CD14-positive monocyte (primary cell): ENCODE measurements at regions not wholly inside any gene's neighbourhood (a gene's known extent, or its start where the extent isn't known, plus 50 kb on each side); places are given as distances from the start of the nearest gene placed in this dataset.

Experiments
- DNase-seq, 3 donors: peaks; one replicate each; pipeline ENCODE4 v3.0.0-alpha.2; 2011 to 2022
- H2AFZ ChIP-seq: 2 replicates; pipeline ENCODE4 v1.6.0; 2012; ENCODE audit warnings: mild to moderate bottlenecking, low read depth, low read length, inconsistent platforms; ENCODE audit not compliant: insufficient read depth, poor library complexity, severe bottlenecking
- H3K27ac ChIP-seq, 2 donors: 1 replicate in 1 of 2; 2 replicates in 1 of 2; pipeline ENCODE4 v1.5.1; 2012 to 2013; ENCODE audit warnings: low read length in 2 of 2, control low read depth in 1 of 2, inconsistent platforms in 1 of 2, low read depth in 1 of 2, mild to moderate bottlenecking in 1 of 2
- H3K27me3 ChIP-seq, 2 donors: one replicate each; pipeline versions ENCODE4 v1.6.0 to v1.6.1; 2011 to 2013; ENCODE audit warnings: low read length in 2 of 2; ENCODE audit not compliant: control insufficient read depth in 2 of 2, insufficient read depth in 2 of 2
- H3K36me3 ChIP-seq, 2 donors: replicated peaks in 1 of 2; 1 replicate in 1 of 2; 2 replicates in 1 of 2; pipeline versions ENCODE4 v1.5.1 to v1.6.1; 2012 to 2013; ENCODE audit warnings: low read length in 2 of 2, control low read depth in 1 of 2, inconsistent platforms in 1 of 2, mild to moderate bottlenecking in 1 of 2; ENCODE audit not compliant: insufficient read depth in 2 of 2, control insufficient read depth in 1 of 2
- H3K4me1 ChIP-seq, 2 donors: 1 replicate in 1 of 2; 2 replicates in 1 of 2; pipeline versions ENCODE4 v1.5.1 to v1.6.1; 2012 to 2013; ENCODE audit warnings: low read length in 2 of 2, control low read depth in 1 of 2, inconsistent platforms in 1 of 2, mild to moderate bottlenecking in 1 of 2, moderate library complexity in 1 of 2; ENCODE audit not compliant: insufficient read depth in 2 of 2, control insufficient read depth in 1 of 2
- H3K4me2 ChIP-seq: replicated peaks from 2 replicates; pipeline ENCODE3; 2012; ENCODE audit warnings: low read length, moderate library complexity, mild to moderate bottlenecking; ENCODE audit not compliant: poor library complexity, severe bottlenecking; ENCODE audit errors: extremely low read depth
- H3K4me3 ChIP-seq, 3 experiments: fragments of 200-600 bp in 1 of 3; sonication (generic) in 1 of 3; replicated peaks in 1 of 3; 1 replicate in 2 of 3; 2 replicates in 1 of 3; pipeline ENCODE4 v1.5.1; 2011 to 2013; ENCODE audit warnings: low read length in 3 of 3, mild to moderate bottlenecking in 3 of 3, control low read depth in 2 of 3, low read depth in 2 of 3, inconsistent platforms in 1 of 3, moderate library complexity in 1 of 3
- H3K79me2 ChIP-seq: 2 replicates; pipeline ENCODE4 v1.6.0; 2012; ENCODE audit warnings: mild to moderate bottlenecking, control low read depth, inconsistent platforms, low read length, moderate library complexity; ENCODE audit not compliant: insufficient read depth
- H3K9ac ChIP-seq: 2 replicates; pipeline ENCODE4 v1.6.0; 2017; ENCODE audit warnings: low read length, mild to moderate bottlenecking; ENCODE audit not compliant: insufficient read depth, poor library complexity, severe bottlenecking
- H3K9me3 ChIP-seq, 2 donors: replicated peaks in 1 of 2; 1 replicate in 1 of 2; 2 replicates in 1 of 2; pipeline versions ENCODE4 v1.5.1 to v1.6.1; 2012 to 2013; ENCODE audit warnings: low read length in 2 of 2, control low read depth in 1 of 2; ENCODE audit not compliant: control insufficient read depth in 1 of 2, insufficient read depth in 1 of 2
- H4K20me1 ChIP-seq: 2 replicates; pipeline ENCODE4 v1.6.0; 2012; ENCODE audit warnings: mild to moderate bottlenecking, low read length, control low read depth, moderate library complexity; ENCODE audit not compliant: insufficient read depth
- H3K27ac Mint-ChIP-seq, 7 donors: one replicate each; pipeline ENCODE4 v1.8.0; 2020; ENCODE audit warnings: mild to moderate bottlenecking in 7 of 7, mixed read lengths in 7 of 7, moderate library complexity in 6 of 7, inconsistent platforms in 2 of 7
- H3K27me3 Mint-ChIP-seq, 3 donors: one replicate each; pipeline ENCODE4 v1.8.0; 2021 to 2022; ENCODE audit warnings: low read depth in 3 of 3, mild to moderate bottlenecking in 3 of 3, mixed read lengths in 3 of 3, moderate library complexity in 3 of 3, inconsistent platforms in 1 of 3
- H3K36me3 Mint-ChIP-seq, 2 donors: one replicate each; pipeline ENCODE4 v1.8.0; 2020; ENCODE audit warnings: mixed read lengths in 2 of 2, inconsistent platforms in 1 of 2, mild to moderate bottlenecking in 1 of 2
- H3K4me1 Mint-ChIP-seq: one replicate; pipeline ENCODE4 v1.8.0; 2020; ENCODE audit warnings: mild to moderate bottlenecking, mixed read lengths
- H3K4me3 Mint-ChIP-seq, 2 donors: one replicate each; pipeline ENCODE4 v1.8.0; 2020; ENCODE audit warnings: mild to moderate bottlenecking in 2 of 2, mixed read lengths in 2 of 2, moderate library complexity in 1 of 2
- H3K9me3 Mint-ChIP-seq, 7 donors: one replicate each; pipeline ENCODE4 v1.8.0; 2020 to 2022; ENCODE audit warnings: mixed read lengths in 7 of 7, mild to moderate bottlenecking in 6 of 7, moderate library complexity in 6 of 7, inconsistent platforms in 2 of 7
- WGBS: methylation state at CpG from one replicate; pipeline ENCODE4 v1.1.5; 2013; ENCODE audit warnings: missing lambda C conversion rate; ENCODE audit not compliant: insufficient coverage; 5-methylcytosine and 5-hydroxymethylcytosine counted together
- intact Hi-C, 2 donors: fragments of 100-400 bp; cut with micrococcal nuclease; formaldehyde crosslinking; loops; one replicate each; pipeline versions ENCODE4 v1.15.0 to v1.15.1; 2023
- TF ChIP-seq, protein P1 (sequence below): fragments of 200-600 bp; IDR thresholded peaks from one replicate; pipeline ENCODE4 v1.8.0; 2022; ENCODE audit warnings: antibody characterized with exemption, mild to moderate bottlenecking

DNA sequence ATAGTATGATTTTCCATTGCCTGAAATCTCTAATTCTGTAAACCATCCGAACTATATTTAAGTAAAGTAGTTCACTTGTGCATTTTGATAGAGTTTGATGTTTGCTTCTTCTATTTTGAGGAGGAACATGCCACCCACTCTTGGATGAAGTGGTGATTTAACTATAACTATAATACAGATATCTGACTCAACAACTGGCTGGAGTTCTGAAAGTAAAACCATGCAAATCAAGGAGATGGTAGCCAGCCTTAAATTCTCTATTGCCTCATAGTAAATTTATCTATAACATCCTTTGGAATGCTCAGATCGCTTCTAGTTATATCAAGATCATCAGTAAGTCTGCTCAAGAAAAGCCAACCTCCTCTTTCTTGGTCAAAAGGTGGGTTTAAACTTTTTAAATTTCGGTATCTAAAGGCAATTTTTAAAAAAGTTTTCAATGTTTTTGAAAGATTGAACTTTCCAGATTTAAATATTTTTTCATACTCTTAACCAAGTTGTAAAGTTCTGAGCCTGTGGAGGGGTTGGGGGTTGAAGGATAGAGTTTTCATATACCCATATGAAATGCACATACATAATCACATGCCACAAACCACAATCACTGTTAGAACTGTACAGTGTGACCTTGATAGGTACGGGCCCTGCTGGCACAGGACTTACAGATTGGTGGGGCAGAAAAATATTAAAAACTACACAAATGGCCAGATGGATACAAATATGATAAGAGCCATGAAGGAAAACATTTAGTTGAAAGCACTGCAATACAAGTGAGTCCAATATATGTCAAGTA lies 90.5 kb upstream of the RFC3 start:
- Histone ChIP-seq H3K4me2 (peak overlapping the region; percentile 52), H3K4me1 (peaks cover 77 to 80% of the 10 kb centered on the region in 2 donors), H4K20me1 (no peaks in the 10 kb centered on the region), H3K9ac (no peak overlapping the region), H3K27ac (peak overlapping the region in 1 of 2 donors; percentile 88), H3K27me3 (no peaks in the 10 kb centered on the region), H2AFZ (peak overlapping the region; percentile 63), H3K79me2 (no peaks in the 10 kb centered on the region), H3K9me3 (no peaks in the 10 kb centered on the region), H3K4me3 (peak overlapping the region in 1 of 3 experiments; percentile 57), H3K36me3 (no peaks in the 10 kb centered on the region)
- no peak overlapping the region for H3K4me3 Mint-ChIP-seq
- H3K27ac Mint-ChIP-seq = peak overlapping the region; percentile 88 to 99 (median 97)
- H3K9me3 Mint-ChIP-seq = peaks cover 0 to 3% (median 0%) of the 10 kb centered on the region in 7 donors
- peaks cover 73% of the 10 kb centered on the region for H3K4me1 Mint-ChIP-seq
- intact Hi-C loops = loop anchor here (10.0 kb wide), 2 partner anchors 183 to 363 kb away; no protein-coding TSS in a partner anchor
- TF ChIP-seq, protein P1, sequence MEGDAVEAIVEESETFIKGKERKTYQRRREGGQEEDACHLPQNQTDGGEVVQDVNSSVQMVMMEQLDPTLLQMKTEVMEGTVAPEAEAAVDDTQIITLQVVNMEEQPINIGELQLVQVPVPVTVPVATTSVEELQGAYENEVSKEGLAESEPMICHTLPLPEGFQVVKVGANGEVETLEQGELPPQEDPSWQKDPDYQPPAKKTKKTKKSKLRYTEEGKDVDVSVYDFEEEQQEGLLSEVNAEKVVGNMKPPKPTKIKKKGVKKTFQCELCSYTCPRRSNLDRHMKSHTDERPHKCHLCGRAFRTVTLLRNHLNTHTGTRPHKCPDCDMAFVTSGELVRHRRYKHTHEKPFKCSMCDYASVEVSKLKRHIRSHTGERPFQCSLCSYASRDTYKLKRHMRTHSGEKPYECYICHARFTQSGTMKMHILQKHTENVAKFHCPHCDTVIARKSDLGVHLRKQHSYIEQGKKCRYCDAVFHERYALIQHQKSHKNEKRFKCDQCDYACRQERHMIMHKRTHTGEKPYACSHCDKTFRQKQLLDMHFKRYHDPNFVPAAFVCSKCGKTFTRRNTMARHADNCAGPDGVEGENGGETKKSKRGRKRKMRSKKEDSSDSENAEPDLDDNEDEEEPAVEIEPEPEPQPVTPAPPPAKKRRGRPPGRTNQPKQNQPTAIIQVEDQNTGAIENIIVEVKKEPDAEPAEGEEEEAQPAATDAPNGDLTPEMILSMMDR = no peak
- no CpG with 5 or more reads among the region's 4 CpGs for WGBS
- H3K27me3 Mint-ChIP-seq = peaks cover 0 to 7% (median 0%) of the 10 kb centered on the region in 3 donors
- DNase-seq = no peak
- H3K36me3 Mint-ChIP-seq = no peaks in the 10 kb centered on the region

DNA sequence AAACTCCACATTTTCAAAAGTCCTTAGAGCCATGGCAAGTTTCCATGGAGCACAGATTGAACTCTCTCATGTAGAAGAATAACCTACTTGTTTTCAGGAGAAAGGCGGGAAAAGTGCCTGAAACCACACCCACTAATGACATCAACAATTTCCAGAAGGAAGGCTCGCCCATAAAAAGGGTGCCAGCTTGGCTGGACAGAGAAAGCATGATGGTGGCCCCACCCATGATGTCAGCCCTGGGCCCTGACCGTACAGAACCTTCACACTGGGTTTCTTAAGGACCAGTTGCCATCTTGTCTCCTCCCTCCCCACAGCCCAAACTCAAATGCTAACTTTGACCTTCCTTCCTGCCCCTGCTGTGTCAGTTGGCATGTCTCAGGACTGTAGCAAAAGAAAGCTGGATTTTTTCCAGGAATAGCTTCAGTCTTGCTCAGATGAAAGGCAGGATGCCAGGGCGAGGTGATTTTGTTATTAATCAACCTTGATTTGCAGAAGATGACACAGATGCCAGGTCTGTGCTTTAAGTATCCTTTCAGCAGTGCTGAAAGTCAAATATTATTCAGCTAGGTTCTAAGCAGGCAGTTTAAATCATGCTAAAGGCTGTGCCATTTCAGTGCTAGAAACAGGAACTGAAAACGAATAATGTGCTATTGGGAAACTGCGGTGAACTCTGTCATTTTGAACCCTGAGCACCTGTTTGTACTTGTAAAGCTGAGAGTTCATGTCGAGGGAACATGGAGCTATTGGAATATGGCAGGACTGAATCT lies 89.5 kb upstream of the RFC3 start:
- TF ChIP-seq, protein P1 = no peak
- WGBS = 2% methylated on average over 5 of the region's 7 CpGs
- peak overlapping the region; percentile 96 to 99 (median 98) for H3K27ac Mint-ChIP-seq
- H3K9me3 Mint-ChIP-seq = peaks cover 0 to 3% (median 0%) of the 10 kb centered on the region in 7 donors
- Histone ChIP-seq H3K9ac (no peak overlapping the region), H3K4me2 (peak overlapping the region; percentile 52), H3K27ac (peak overlapping the region; percentile 88), H3K36me3 (no peaks in the 10 kb centered on the region), H2AFZ (peak overlapping the region; percentile 63), H3K9me3 (no peaks in the 10 kb centered on the region), H3K4me1 (peaks cover 70 to 78% of the 10 kb centered on the region in 2 donors), H3K4me3 (peak overlapping the region in 1 of 3 experiments; percentile 57), H4K20me1 (no peaks in the 10 kb centered on the region), H3K79me2 (no peaks in the 10 kb centered on the region), H3K27me3 (no peaks in the 10 kb centered on the region)
- peak overlapping the region in 1 of 2 donors; percentile 48 for H3K4me3 Mint-ChIP-seq
- no peaks in the 10 kb centered on the region for H3K36me3 Mint-ChIP-seq
- intact Hi-C loops = loop anchor here (10.0 kb wide), 2 partner anchors 184 to 364 kb away; no protein-coding TSS in a partner anchor
- peak; percentile 65 to 82 (median 67) for DNase-seq
- H3K27me3 Mint-ChIP-seq = peaks cover 0 to 7% (median 0%) of the 10 kb centered on the region in 3 donors
- H3K4me1 Mint-ChIP-seq = peaks cover 73% of the 10 kb centered on the region
